HUES64 (cell line): ENCODE measurements at regions not wholly inside any gene's neighbourhood (a gene's known extent, or its start where the extent isn't known, plus 50 kb on each side); places are given as distances from the start of the nearest gene placed in this dataset.

Experiments used
- H3K27ac ChIP-seq: 2 replicates; pipeline ENCODE4 v1.7.0; 2013; ENCODE audit warnings: low read depth, low read length, inconsistent platforms
- H3K27me3 ChIP-seq: 2 replicates; pipeline ENCODE4 v1.6.1; 2013; ENCODE audit warnings: mild to moderate bottlenecking, low read length; ENCODE audit not compliant: insufficient read depth
- H3K36me3 ChIP-seq: 2 replicates; pipeline ENCODE4 v1.6.1; 2013; ENCODE audit warnings: mild to moderate bottlenecking, low read length; ENCODE audit not compliant: insufficient read depth
- H3K4me1 ChIP-seq: 2 replicates; pipeline ENCODE4 v1.6.1; 2013; ENCODE audit warnings: mild to moderate bottlenecking, low read length, moderate library complexity; ENCODE audit not compliant: insufficient read depth
- H3K4me3 ChIP-seq: 2 replicates; pipeline ENCODE4 v1.5.1; 2013; ENCODE audit warnings: mild to moderate bottlenecking, low read length, moderate library complexity
- H3K9ac ChIP-seq: 2 replicates; pipeline ENCODE4 v1.6.1; 2013; ENCODE audit warnings: mild to moderate bottlenecking, low read depth, low read length
- H3K9me3 ChIP-seq: 2 replicates; pipeline ENCODE4 v1.6.1; 2013; ENCODE audit warnings: low read depth, low read length; ENCODE audit not compliant: insufficient read depth
- WGBS: fragments of 150-250, 120-280 bp; methylation state at CpG from one replicate; pipeline ENCODE4 v1.1.7; 2013; ENCODE audit warnings: missing lambda C conversion rate; 5-methylcytosine and 5-hydroxymethylcytosine counted together

GRCh38 chr12:14153803-14154202 lies 172.4 kb upstream of the GRIN2B start:
- no CpG with 5 or more reads among the region's 1 CpG for WGBS
- H3K27ac ChIP-seq: no peak overlapping the region
- H3K9ac ChIP-seq: no peak overlapping the region
- no peaks in the 10 kb centered on the region for H3K36me3 ChIP-seq
- H3K9me3 ChIP-seq: no peaks in the 10 kb centered on the region
- no peak overlapping the region for H3K4me3 ChIP-seq
- H3K4me1 ChIP-seq: peaks cover 27% of the 10 kb centered on the region
- no peaks in the 10 kb centered on the region for H3K27me3 ChIP-seq

- H3K27ac ChIP-seq: no peak overlapping the region
- H3K9me3 ChIP-seq: no peaks in the 10 kb centered on the region
- peaks cover 12% of the 10 kb centered on the region for H3K4me1 ChIP-seq
- H3K27me3 ChIP-seq: no peaks in the 10 kb centered on the region
- 94% methylated on average over 2 of the region's 2 CpGs for WGBS
- no peak overlapping the region for H3K9ac ChIP-seq
- no peak overlapping the region for H3K4me3 ChIP-seq
- H3K36me3 ChIP-seq: no peaks in the 10 kb centered on the region
Measured at GRCh38 chr12:14156606-14157005, 175.2 kb upstream of the GRIN2B start.

DNA sequence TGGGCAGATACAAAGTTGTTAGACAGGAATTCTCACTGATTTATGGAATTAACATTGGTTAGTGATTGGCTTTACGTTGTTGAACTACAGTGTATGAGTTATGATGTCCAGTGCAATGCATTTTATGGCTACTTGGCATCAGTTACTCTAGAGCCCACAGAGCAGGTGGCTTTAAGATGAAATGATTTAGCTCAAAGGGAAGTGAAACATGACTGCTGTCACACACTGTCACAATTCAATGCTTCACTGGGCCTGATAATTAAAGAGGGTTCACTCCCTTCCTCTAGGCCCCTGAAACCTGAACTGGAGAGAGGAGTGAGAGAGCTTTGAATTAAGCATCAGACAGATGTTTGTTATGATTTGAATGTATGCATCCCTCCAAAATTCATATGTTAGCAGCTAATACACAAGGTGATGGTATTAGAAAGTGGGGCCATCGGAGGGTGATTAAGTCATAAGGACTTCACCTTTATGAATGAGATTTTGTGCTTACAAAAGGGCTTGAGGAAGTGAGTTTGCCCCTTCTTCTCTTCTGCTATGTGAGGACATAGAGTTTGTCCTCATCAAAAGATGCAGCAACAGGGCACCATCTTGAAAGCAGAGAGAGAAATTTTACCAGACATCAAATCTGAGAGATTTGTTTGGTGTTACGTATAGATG lies 175.8 kb upstream of the GRIN2B start:
- Histone ChIP-seq H3K27me3 (no peaks in the 10 kb centered on the region), H3K9me3 (no peaks in the 10 kb centered on the region), H3K27ac (no peak overlapping the region), H3K4me1 (peaks cover 7% of the 10 kb centered on the region; the same call in 1 of the 2 replicates), H3K4me3 (no peak overlapping the region), H3K36me3 (no peaks in the 10 kb centered on the region), H3K9ac (no peak overlapping the region)
- WGBS: 94% methylated on average over 2 of the region's 3 CpGs

GRCh38 chr12:14164266-14164665 lies 182.9 kb upstream of the GRIN2B start:
- no peak overlapping the region for H3K9ac ChIP-seq
- no peaks in the 10 kb centered on the region for H3K9me3 ChIP-seq
- H3K27ac ChIP-seq: no peak overlapping the region
- H3K27me3 ChIP-seq: no peaks in the 10 kb centered on the region
- H3K4me3 ChIP-seq: no peak overlapping the region
- WGBS: 94% methylated on average over 8 of the region's 8 CpGs
- peaks cover 2% of the 10 kb centered on the region; the same call in 1 of the 2 replicates for H3K4me1 ChIP-seq
- no peaks in the 10 kb centered on the region for H3K36me3 ChIP-seq

DNA sequence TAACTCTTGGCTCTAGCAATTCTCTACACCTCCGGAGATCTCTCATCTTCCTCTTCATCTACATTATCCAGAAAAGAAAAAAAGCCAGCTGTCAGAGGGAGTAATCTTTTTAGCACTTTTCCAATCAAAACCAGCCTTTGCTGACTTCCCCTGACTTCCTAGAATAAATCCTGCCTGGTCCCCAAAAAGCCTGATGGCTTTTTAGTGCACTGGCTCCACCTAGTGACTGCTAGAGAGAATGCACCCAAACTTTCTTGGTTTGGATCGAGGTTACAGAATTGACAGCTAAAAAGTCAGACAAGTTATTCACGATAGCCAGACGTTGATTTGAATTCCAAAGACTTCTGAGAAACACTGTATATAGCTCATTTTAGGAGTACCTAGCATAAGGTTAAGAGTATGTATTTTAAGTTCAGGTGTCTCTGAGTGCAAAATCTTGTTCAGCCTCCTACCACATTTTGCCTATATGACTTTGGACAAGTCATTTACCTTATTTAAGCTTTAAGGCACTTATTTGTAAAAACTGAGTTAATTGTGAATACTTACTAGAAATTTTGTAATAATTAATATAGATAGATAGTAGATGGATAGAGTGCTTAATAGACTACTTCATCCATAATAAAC lies 185.7 kb upstream of the GRIN2B start:
- WGBS: 23% methylated on average over 4 of the region's 4 CpGs
- no peak overlapping the region for H3K27ac ChIP-seq
- no peak overlapping the region for H3K9ac ChIP-seq
- no peaks in the 10 kb centered on the region for H3K27me3 ChIP-seq
- H3K4me3 ChIP-seq: no peak overlapping the region
- H3K9me3 ChIP-seq: no peaks in the 10 kb centered on the region
- H3K36me3 ChIP-seq: no peaks in the 10 kb centered on the region
- peaks cover 2% of the 10 kb centered on the region; the same call in 1 of the 2 replicates for H3K4me1 ChIP-seq

- Histone ChIP-seq H3K9ac (no peak overlapping the region), H3K27ac (no peak overlapping the region), H3K4me1 (peaks cover 2% of the 10 kb centered on the region; the same call in 1 of the 2 replicates), H3K9me3 (no peaks in the 10 kb centered on the region), H3K4me3 (no peak overlapping the region), H3K27me3 (no peaks in the 10 kb centered on the region), H3K36me3 (no peaks in the 10 kb centered on the region)
- 95% methylated on average over 3 of the region's 3 CpGs for WGBS
Measured at GRCh38 chr12:14169281-14169680, 187.9 kb upstream of the GRIN2B start.

- Histone ChIP-seq H3K9me3 (no peaks in the 10 kb centered on the region), H3K4me1 (peaks cover 10% of the 10 kb centered on the region; the same call in 1 of the 2 replicates), H3K36me3 (no peaks in the 10 kb centered on the region), H3K27ac (no peak overlapping the region), H3K4me3 (no peak overlapping the region), H3K27me3 (no peaks in the 10 kb centered on the region), H3K9ac (no peak overlapping the region)
- WGBS: 96% methylated on average over 2 of the region's 3 CpGs
Measured at GRCh38 chr12:14171106-14171505, 189.7 kb upstream of the GRIN2B start.

DNA sequence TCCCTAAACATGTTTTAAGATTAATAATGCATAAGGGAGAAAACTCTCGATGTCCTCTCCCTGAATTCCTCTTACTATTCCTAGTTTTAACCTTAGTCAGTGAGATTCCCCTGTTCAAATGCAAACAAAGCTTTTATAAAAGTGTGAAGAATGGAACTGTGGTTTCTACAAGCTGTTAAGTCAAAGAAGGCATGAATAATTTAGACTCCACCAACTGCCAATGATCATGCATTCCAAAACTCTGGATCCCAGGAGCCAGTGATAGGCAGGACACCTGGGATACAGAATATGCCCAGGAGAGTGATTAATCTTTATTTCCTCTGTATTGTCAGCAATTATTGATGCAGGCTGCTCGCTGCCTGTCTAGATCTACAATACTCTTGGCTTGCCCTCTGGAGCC lies 190.3 kb upstream of the ATF7IP start:
- no peak overlapping the region for H3K9ac ChIP-seq
- H3K27ac ChIP-seq: no peak overlapping the region
- 90% methylated on average over 1 of the region's 2 CpGs for WGBS
- H3K4me3 ChIP-seq: no peak overlapping the region
- no peaks in the 10 kb centered on the region for H3K27me3 ChIP-seq
- no peaks in the 10 kb centered on the region for H3K36me3 ChIP-seq
- peaks cover 8% of the 10 kb centered on the region for H3K9me3 ChIP-seq
- H3K4me1 ChIP-seq: peaks cover 8% of the 10 kb centered on the region; the same call in 1 of the 2 replicates

- H3K4me3 ChIP-seq: no peak overlapping the region
- H3K9ac ChIP-seq: no peak overlapping the region
- no peaks in the 10 kb centered on the region for H3K27me3 ChIP-seq
- no peak overlapping the region for H3K27ac ChIP-seq
- no peaks in the 10 kb centered on the region for H3K36me3 ChIP-seq
- 49% methylated on average over 8 of the region's 8 CpGs for WGBS
- peaks cover 3% of the 10 kb centered on the region; the same call in 1 of the 2 replicates for H3K4me1 ChIP-seq
- no peaks in the 10 kb centered on the region for H3K9me3 ChIP-seq
Measured at GRCh38 chr12:14185427-14186192, 179.9 kb upstream of the ATF7IP start.

DNA sequence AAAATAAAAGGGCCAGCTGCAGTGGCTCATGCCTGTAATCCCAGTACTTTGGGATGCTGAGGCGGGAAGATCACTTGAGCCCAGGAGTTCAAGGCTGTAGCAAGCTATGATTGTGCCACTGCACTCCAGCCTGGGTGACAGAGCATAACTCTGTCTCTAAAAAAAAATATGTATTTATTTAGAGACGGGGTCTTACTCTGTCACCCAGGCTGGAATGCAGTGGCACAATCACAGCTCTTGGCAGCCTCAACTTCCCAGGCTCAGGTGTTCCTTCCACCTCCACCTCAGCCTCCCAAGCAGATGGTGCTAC lies 179.3 kb upstream of the ATF7IP start:
- H3K9ac ChIP-seq: no peak overlapping the region
- no peaks in the 10 kb centered on the region for H3K9me3 ChIP-seq
- no peaks in the 10 kb centered on the region for H3K27me3 ChIP-seq
- WGBS: 58% methylated on average over 2 of the region's 2 CpGs
- H3K27ac ChIP-seq: no peak overlapping the region
- H3K4me3 ChIP-seq: no peak overlapping the region
- H3K36me3 ChIP-seq: no peaks in the 10 kb centered on the region
- H3K4me1 ChIP-seq: peaks cover 3% of the 10 kb centered on the region; the same call in 1 of the 2 replicates

GRCh38 chr12:14187002-14187401 lies 178.5 kb upstream of the ATF7IP start:
- no peak overlapping the region for H3K9ac ChIP-seq
- no peak overlapping the region for H3K27ac ChIP-seq
- WGBS: 89% methylated on average over 5 of the region's 5 CpGs
- H3K4me1 ChIP-seq: peaks cover 3% of the 10 kb centered on the region; the same call in 1 of the 2 replicates
- no peaks in the 10 kb centered on the region for H3K9me3 ChIP-seq
- H3K27me3 ChIP-seq: no peaks in the 10 kb centered on the region
- H3K4me3 ChIP-seq: no peak overlapping the region
- no peaks in the 10 kb centered on the region for H3K36me3 ChIP-seq
